ENCODE measurements at regions not wholly inside any gene's neighbourhood (a gene's known extent, or its start where the extent isn't known, plus 50 kb on each side); places are given as distances from the start of the nearest gene placed in this dataset.
"Not testable (repeated sequence)": the region's sequence is repeated elsewhere in the genome, so short reads cannot be mapped to it uniquely, and the experiment has no call there.

GRCh38 chr16:29087673-29088072, 102.8 kb downstream of the LAT start:
- DNase-seq = not testable (repeated sequence)

DNA sequence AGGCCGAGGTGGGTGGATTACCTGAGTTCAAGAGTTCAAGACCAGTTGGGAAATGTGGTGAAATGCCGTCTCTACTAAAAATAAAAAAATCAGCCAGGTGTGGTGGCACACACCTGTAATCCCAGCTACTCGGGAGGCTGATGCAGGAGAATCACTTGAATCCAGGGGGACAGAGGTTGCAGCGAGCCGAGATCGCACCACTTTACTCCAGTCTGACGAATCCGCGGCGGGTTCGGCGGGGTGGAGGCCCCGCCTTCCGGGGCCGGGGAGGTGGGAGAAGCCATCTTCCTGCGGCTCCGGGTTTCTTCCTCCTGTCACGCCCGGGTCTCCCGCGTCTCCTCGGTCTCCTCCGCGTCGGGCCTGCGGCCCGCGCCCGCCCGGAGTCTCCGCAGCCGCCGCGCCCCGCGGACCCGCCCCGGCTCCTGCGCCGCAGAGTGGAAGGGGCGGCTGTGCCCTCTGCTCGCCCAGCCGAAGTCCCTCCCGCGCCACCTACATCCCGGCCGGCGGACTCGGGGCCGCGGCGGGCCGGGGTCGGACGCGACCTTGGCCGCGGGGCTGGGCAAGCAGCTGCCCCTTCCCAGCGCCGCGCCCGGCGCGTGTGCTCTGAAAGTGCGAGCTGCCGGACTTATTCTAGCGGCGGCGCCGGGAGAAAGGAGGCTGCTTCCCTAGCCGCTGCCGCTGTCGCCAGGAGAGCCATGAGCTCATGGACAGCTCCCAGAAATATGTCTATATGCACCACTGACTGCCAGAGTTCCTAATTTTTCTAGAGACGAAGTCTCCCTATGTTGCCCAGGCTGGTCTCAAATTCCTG, 97.2 kb downstream of the LAT start:
- DNase-seq = peak; percentile 18

DNA sequence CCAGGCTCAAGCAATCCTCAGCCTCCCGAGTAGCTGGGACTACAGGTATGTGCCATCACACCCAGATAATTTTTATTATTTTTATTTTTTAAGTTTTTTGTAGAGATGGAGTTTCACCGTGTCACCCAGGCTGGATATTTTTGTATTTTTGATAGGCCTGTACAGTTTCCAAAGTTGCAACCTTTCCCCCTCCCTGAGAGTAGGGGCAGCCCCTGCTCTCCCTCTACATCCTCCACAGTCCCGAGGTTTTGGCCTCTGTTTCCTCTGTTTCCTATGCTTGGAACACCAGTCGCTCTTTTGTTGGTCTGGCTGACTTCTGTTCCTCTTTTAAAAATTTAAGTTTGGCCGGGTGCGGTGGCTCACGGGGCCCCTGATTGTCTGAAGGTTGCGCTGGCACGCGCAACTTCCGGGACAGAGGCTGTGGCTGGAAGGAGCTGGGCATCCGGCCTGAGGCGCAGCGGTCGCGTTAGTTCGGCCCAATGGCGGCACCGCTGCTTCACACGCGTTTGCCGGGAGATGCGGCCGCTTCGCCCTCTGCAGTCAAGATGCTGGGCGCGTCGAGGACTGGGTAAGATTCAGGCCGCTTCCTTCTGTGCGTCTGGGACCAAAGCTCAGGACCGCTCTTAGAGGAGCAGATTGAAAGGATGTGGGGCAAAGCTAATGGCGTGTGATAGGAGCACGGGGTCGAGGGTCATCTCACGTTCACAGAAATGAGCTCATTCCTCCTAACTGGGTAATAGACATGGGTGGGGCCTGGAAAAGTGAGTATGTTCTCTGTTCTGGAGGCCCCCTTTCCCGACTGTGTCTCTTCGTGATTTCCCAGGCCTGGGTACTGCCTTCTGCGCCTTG, 89.9 kb downstream of the LAT start:
- not testable (repeated sequence) for DNase-seq

DNA sequence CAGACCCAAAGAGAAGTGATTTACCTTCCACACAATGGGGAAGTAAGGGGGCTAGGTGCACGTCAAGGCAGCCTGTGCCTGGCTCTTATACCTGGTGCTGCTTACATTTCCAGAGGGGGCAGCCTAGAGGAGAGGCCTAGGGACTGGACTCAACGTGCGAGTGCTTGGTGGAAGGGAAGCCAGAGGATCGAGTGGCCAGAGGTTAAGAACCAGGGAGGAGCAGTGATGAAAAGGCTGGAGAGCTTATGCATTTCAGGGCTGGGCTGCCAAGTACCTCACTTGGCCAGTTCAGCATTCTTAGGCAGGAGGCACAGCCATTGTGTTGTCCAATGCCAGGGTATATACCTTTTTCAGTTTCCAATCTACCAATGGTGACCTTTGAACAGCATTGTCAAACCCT, 77.4 kb downstream of the LAT start:
- not testable (repeated sequence) for DNase-seq

DNA sequence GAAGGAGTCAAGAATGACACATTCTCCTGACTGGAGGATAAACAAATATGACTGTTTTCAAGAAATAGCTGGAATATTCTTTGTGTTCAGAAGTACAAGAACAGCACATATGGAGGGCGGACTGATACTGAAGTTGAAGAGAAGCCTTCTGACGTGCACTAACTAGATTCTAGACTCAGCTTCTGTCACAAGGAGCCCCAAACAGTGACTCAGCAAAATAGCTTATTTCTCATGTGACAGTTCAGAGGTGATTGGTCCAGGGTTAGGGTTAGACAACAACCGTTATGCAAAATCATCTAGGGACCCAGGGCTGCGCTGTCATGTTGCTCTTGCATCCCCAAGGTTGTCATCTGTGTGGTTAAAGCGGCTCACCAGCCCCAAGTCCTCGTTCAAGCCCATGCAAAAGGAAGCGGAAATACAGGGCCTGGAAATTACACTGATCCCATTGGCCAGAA, 76.6 kb downstream of the LAT start:
- not testable (repeated sequence) for DNase-seq

GRCh38 chr16:29060022-29060810, 75.4 kb downstream of the LAT start:
- not testable (repeated sequence) for DNase-seq

GRCh38 chr16:29059575-29059974, 74.7 kb downstream of the LAT start:
- not testable (repeated sequence) for DNase-seq

Measured in DMS53 (cell line).